Duodenal mucosa (tissue), 2 donors: ENCODE measurements at regions not wholly inside any gene's neighbourhood (a gene's known extent, or its start where the extent isn't known, plus 50 kb on each side); places are given as distances from the start of the nearest gene placed in this dataset.

Experiments
- H3K27ac ChIP-seq: one replicate; pipeline ENCODE4 v1.7.0; 2013; ENCODE audit warnings: low read depth, low read length
- H3K27me3 ChIP-seq, 2 donors: one replicate each; pipeline ENCODE4 v1.7.0; 2013; ENCODE audit warnings: low read length in 2 of 2, control low read depth in 1 of 2; ENCODE audit not compliant: insufficient read depth in 2 of 2, control insufficient read depth in 1 of 2
- H3K36me3 ChIP-seq, 2 donors: one replicate each; pipeline ENCODE4 v1.7.0; 2013; ENCODE audit warnings: low read length in 2 of 2, control low read depth in 1 of 2; ENCODE audit not compliant: insufficient read depth in 2 of 2, control insufficient read depth in 1 of 2
- H3K4me1 ChIP-seq, 2 donors: one replicate each; pipeline ENCODE4 v1.7.0; 2013; ENCODE audit warnings: low read length in 2 of 2, control low read depth in 1 of 2; ENCODE audit not compliant: insufficient read depth in 2 of 2, control insufficient read depth in 1 of 2
- H3K4me3 ChIP-seq, 2 donors: one replicate each; pipeline ENCODE4 v1.7.0; 2013; ENCODE audit warnings: low read length in 2 of 2, low read depth in 1 of 2
- H3K9ac ChIP-seq, 2 donors: one replicate each; pipeline ENCODE4 v1.7.0; 2013; ENCODE audit warnings: low read length in 2 of 2, low read depth in 1 of 2
- H3K9me3 ChIP-seq, 2 donors: one replicate each; pipeline ENCODE4 v1.7.0; 2013; ENCODE audit warnings: low read length in 2 of 2, control low read depth in 1 of 2; ENCODE audit not compliant: control insufficient read depth in 1 of 2

GRCh38 chr16:50441486-50442157, 72.8 kb upstream of the BRD7 start:
- no peaks in the 10 kb centered on the region for H3K4me1 ChIP-seq
- peaks cover 0 to under 1% of the 10 kb centered on the region in 2 donors for H3K27me3 ChIP-seq
- peaks cover 15 to 16% of the 10 kb centered on the region in 2 donors for H3K9me3 ChIP-seq
- no peaks in the 10 kb centered on the region for H3K36me3 ChIP-seq
- H3K4me3 ChIP-seq, result no peak overlapping the region
- H3K9ac ChIP-seq, result no peak overlapping the region
- H3K27ac ChIP-seq, result no peak overlapping the region

- Histone ChIP-seq H3K36me3 (no peaks in the 10 kb centered on the region), H3K9ac (no peak overlapping the region), H3K27ac (no peak overlapping the region), H3K27me3 (no peaks in the 10 kb centered on the region), H3K4me1 (no peaks in the 10 kb centered on the region), H3K9me3 (peaks cover 15 to 16% of the 10 kb centered on the region in 2 donors), H3K4me3 (no peak overlapping the region)
Observed at GRCh38 chr16:50440991-50441390, 72.2 kb upstream of the BRD7 start.

- Histone ChIP-seq H3K4me1 (no peaks in the 10 kb centered on the region), H3K9ac (no peak overlapping the region), H3K27me3 (no peaks in the 10 kb centered on the region), H3K27ac (no peak overlapping the region), H3K9me3 (peaks cover 15 to 16% of the 10 kb centered on the region in 2 donors), H3K4me3 (no peak overlapping the region), H3K36me3 (no peaks in the 10 kb centered on the region)
Observed at GRCh38 chr16:50440531-50440930, 71.7 kb upstream of the BRD7 start.

- H3K9ac ChIP-seq, result no peak overlapping the region
- H3K4me3 ChIP-seq, result no peak overlapping the region
- H3K4me1 ChIP-seq, result no peaks in the 10 kb centered on the region
- H3K27ac ChIP-seq, result no peak overlapping the region
- peaks cover 0 to 5% of the 10 kb centered on the region in 2 donors for H3K27me3 ChIP-seq
- no peaks in the 10 kb centered on the region for H3K36me3 ChIP-seq
- peaks cover 15 to 16% of the 10 kb centered on the region in 2 donors for H3K9me3 ChIP-seq
Observed at GRCh38 chr16:50437769-50438437, 69.1 kb upstream of the BRD7 start.

GRCh38 chr16:50436271-50436670, 67.5 kb upstream of the BRD7 start:
- no peaks in the 10 kb centered on the region for H3K4me1 ChIP-seq
- no peak overlapping the region for H3K9ac ChIP-seq
- no peak overlapping the region for H3K4me3 ChIP-seq
- H3K36me3 ChIP-seq, result no peaks in the 10 kb centered on the region
- H3K27me3 ChIP-seq, result peaks cover 0 to 5% of the 10 kb centered on the region in 2 donors
- peaks cover 6% of the 10 kb centered on the region in 2 donors for H3K9me3 ChIP-seq
- no peak overlapping the region for H3K27ac ChIP-seq

GRCh38 chr16:50434872-50435478, 66.2 kb upstream of the BRD7 start:
- H3K4me3 ChIP-seq, result no peak overlapping the region
- peaks cover 6% of the 10 kb centered on the region in 2 donors for H3K9me3 ChIP-seq
- H3K4me1 ChIP-seq, result no peaks in the 10 kb centered on the region
- no peak overlapping the region for H3K9ac ChIP-seq
- no peaks in the 10 kb centered on the region for H3K36me3 ChIP-seq
- H3K27ac ChIP-seq, result no peak overlapping the region
- peaks cover 0 to 5% of the 10 kb centered on the region in 2 donors for H3K27me3 ChIP-seq

- Histone ChIP-seq H3K4me1 (no peaks in the 10 kb centered on the region), H3K4me3 (no peak overlapping the region), H3K27me3 (peaks cover 3 to 5% of the 10 kb centered on the region in 2 donors), H3K36me3 (no peaks in the 10 kb centered on the region), H3K9ac (no peak overlapping the region), H3K27ac (no peak overlapping the region), H3K9me3 (no peaks in the 10 kb centered on the region)
Observed at GRCh38 chr16:50430076-50430475, 61.3 kb upstream of the BRD7 start.

- Histone ChIP-seq H3K4me3 (no peak overlapping the region), H3K36me3 (no peaks in the 10 kb centered on the region), H3K27ac (no peak overlapping the region), H3K27me3 (peaks cover 2 to 3% of the 10 kb centered on the region in 2 donors), H3K9ac (no peak overlapping the region), H3K9me3 (no peaks in the 10 kb centered on the region), H3K4me1 (no peaks in the 10 kb centered on the region)
Observed at GRCh38 chr16:50428742-50429141, 60.0 kb upstream of the BRD7 start.

- peaks cover 0 to 3% of the 10 kb centered on the region in 2 donors for H3K27me3 ChIP-seq
Observed at GRCh38 chr16:50428116-50428515, 59.3 kb upstream of the BRD7 start.

GRCh38 chr16:50427107-50427506, 58.3 kb upstream of the BRD7 start:
- H3K9me3 ChIP-seq, result no peaks in the 10 kb centered on the region
- H3K27ac ChIP-seq, result no peak overlapping the region
- no peaks in the 10 kb centered on the region for H3K36me3 ChIP-seq
- H3K4me3 ChIP-seq, result no peak overlapping the region
- H3K9ac ChIP-seq, result no peak overlapping the region
- no peaks in the 10 kb centered on the region for H3K4me1 ChIP-seq
- H3K27me3 ChIP-seq, result peaks cover 0 to 5% of the 10 kb centered on the region in 2 donors

More at GRCh38 chr16:50428116-50428515, 59.3 kb upstream of the BRD7 start:
- no peaks in the 10 kb centered on the region for H3K4me1 ChIP-seq
- no peaks in the 10 kb centered on the region for H3K36me3 ChIP-seq
- H3K27ac ChIP-seq, result no peak overlapping the region
- no peak overlapping the region for H3K4me3 ChIP-seq
- H3K9me3 ChIP-seq, result no peaks in the 10 kb centered on the region
- H3K9ac ChIP-seq, result no peak overlapping the region
